ENCODE measurements at regions not wholly inside any gene's neighbourhood (a gene's known extent, or its start where the extent isn't known, plus 50 kb on each side); places are given as distances from the start of the nearest gene placed in this dataset.

DNA sequence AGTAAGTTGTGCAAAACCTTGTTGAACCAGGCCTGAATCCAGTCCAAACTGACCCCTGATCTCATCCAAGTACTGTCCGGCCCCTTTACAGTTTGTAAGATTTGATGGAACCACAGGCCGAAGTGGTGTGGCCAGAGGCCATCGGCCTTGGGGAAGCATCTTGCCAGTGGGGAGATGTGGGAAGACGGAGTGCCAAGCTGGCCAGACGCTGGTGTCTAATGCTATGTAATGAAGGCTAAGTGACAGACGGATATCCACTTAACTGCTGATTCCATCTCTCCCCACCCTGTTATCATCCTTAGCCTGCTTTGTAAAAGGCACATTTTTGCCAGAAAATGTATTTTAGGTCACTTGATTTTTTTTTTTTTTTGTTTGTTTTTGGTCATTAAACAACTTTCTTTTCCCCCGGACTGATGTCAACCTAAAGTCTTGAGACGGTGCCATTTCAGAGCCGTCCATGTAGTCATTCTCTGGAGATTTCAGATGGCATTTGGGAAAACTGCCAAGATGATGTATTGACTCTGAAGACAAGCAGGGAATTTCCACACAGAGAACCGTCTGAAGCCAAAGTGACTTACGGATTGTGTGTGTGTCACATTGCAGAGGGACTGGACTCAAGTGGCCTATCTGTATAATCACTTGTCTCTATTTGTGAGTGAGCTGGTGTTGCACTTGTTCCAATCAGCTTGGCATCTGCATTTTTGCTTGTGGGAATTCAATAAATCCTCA is 86.5 kb upstream of the MANSC4 start:
- Histone ChIP-seq H3K27me3 (replicated peaks; ENCODE audit: control insufficient read depth, insufficient read depth, low read length) (no peaks in the 10 kb centered on the region), H3K36me3 (ENCODE audit: control insufficient read depth, insufficient read depth, low read length) (no peaks in the 10 kb centered on the region), H3K9me3 (no peaks in the 10 kb centered on the region), H3K4me3 (ENCODE audit: low read depth, low read length) (no peak overlapping the region), H3K4me1 (no peaks in the 10 kb centered on the region)
- H3K4me1 Mint-ChIP-seq (ENCODE audit: low read depth, unreplicated experiment): no peaks in the 10 kb centered on the region
- intact Hi-C loops (cut with micrococcal nuclease; ENCODE audit: unreplicated experiment): no loop called here
- no peak for DNase-seq
- H3K4me3 Mint-ChIP-seq (ENCODE audit: unreplicated experiment): no peak overlapping the region
- ChIA-PET POLR2A (no interaction called here), CTCF (interaction anchor here (1.1 kb wide), 1 partner anchor 43 kb away, joined by 4 read pairs; no protein-coding TSS in a partner anchor)
- H3K36me3 Mint-ChIP-seq (ENCODE audit: insufficient read depth, unreplicated experiment): no peaks in the 10 kb centered on the region
- no peaks in the 10 kb centered on the region for H3K9me3 Mint-ChIP-seq (ENCODE audit: unreplicated experiment)
- TF ChIP-seq, protein P1, sequence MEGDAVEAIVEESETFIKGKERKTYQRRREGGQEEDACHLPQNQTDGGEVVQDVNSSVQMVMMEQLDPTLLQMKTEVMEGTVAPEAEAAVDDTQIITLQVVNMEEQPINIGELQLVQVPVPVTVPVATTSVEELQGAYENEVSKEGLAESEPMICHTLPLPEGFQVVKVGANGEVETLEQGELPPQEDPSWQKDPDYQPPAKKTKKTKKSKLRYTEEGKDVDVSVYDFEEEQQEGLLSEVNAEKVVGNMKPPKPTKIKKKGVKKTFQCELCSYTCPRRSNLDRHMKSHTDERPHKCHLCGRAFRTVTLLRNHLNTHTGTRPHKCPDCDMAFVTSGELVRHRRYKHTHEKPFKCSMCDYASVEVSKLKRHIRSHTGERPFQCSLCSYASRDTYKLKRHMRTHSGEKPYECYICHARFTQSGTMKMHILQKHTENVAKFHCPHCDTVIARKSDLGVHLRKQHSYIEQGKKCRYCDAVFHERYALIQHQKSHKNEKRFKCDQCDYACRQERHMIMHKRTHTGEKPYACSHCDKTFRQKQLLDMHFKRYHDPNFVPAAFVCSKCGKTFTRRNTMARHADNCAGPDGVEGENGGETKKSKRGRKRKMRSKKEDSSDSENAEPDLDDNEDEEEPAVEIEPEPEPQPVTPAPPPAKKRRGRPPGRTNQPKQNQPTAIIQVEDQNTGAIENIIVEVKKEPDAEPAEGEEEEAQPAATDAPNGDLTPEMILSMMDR (IDR thresholded peaks at IDR 0.05; ENCODE audit: insufficient read depth in 1 of 2, low read depth in 1 of 2, low read length in 1 of 2, severe bottlenecking in 1 of 2, unreplicated experiment in 1 of 2): no peak
- BruUV-seq (replicated peaks): no TSS peak
- no peaks in the 10 kb centered on the region for H3K27me3 Mint-ChIP-seq (ENCODE audit: insufficient read depth, unreplicated experiment)
- H3K27ac Mint-ChIP-seq (ENCODE audit: unreplicated experiment): no peak overlapping the region

DNA sequence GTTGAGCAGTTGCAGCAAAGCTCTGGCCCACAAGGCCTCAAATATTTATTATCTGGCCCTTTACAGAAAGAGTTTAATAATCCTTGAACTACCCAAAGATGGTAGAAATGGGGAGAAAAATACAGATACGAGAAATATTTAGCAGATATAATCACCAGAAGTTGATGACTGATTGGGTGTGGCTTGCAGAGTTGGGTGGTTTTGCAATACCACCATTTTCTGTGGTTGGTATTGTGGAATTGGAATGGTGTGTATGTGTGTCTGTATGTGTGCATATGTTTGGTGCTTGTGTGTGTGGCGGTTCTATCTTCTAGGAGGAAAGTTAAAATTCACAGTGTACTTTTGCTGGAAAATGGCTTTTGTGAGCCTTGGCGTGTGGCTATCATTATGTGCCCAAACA is 85.4 kb upstream of the MANSC4 start:
- no peaks in the 10 kb centered on the region for H3K27me3 Mint-ChIP-seq (ENCODE audit: insufficient read depth, unreplicated experiment)
- H3K36me3 Mint-ChIP-seq (ENCODE audit: insufficient read depth, unreplicated experiment): no peaks in the 10 kb centered on the region
- Histone ChIP-seq H3K9me3 (no peaks in the 10 kb centered on the region), H3K4me1 (no peaks in the 10 kb centered on the region), H3K36me3 (ENCODE audit: control insufficient read depth, insufficient read depth, low read length) (no peaks in the 10 kb centered on the region), H3K4me3 (ENCODE audit: low read depth, low read length) (no peak overlapping the region), H3K27me3 (replicated peaks; ENCODE audit: control insufficient read depth, insufficient read depth, low read length) (no peaks in the 10 kb centered on the region)
- H3K4me3 Mint-ChIP-seq (ENCODE audit: unreplicated experiment): no peak overlapping the region
- no peak overlapping the region for H3K27ac Mint-ChIP-seq (ENCODE audit: unreplicated experiment)
- DNase-seq: no peak
- ChIA-PET POLR2A (no interaction called here), CTCF (no interaction called here)
- BruUV-seq (replicated peaks): no TSS peak
- H3K4me1 Mint-ChIP-seq (ENCODE audit: low read depth, unreplicated experiment): no peaks in the 10 kb centered on the region
- H3K9me3 Mint-ChIP-seq (ENCODE audit: unreplicated experiment): no peaks in the 10 kb centered on the region
- TF ChIP-seq, protein P1 (IDR thresholded peaks at IDR 0.05; ENCODE audit: insufficient read depth in 1 of 2, low read depth in 1 of 2, low read length in 1 of 2, severe bottlenecking in 1 of 2, unreplicated experiment in 1 of 2): no peak
- intact Hi-C loops (cut with micrococcal nuclease; ENCODE audit: unreplicated experiment): no loop called here

DNA sequence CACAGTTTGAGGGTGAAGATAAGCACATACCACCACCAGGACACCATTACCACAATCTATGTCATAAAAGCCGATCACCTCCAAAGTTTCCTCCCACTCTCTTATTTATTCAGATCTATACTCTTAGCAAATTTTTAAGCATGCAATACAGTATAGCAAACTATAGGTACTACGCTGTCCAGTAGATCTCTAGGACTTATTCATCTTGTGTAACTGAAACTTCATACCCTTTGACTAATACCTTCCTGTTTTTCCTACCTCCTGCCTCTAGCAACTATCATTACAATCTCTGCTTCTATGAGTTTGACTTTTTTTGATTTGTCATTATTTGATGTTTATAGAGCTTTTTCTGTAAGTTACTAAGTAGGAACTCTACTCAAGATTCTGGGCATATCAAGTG is 84.5 kb upstream of the MANSC4 start:
- POLR2A ChIA-PET: interaction anchor here (0.6 kb wide), 1 partner anchor 77 kb away, joined by 3 read pairs; no protein-coding TSS in a partner anchor
- intact Hi-C loops (cut with micrococcal nuclease; ENCODE audit: unreplicated experiment): no loop called here
- H3K27me3 ChIP-seq (replicated peaks; ENCODE audit: control insufficient read depth, insufficient read depth, low read length): no peaks in the 10 kb centered on the region

More for the DNA sequence above, 84.5 kb upstream of the MANSC4 start:
- Histone ChIP-seq H3K9me3 (no peaks in the 10 kb centered on the region), H3K36me3 (ENCODE audit: control insufficient read depth, insufficient read depth, low read length) (no peaks in the 10 kb centered on the region), H3K4me1 (no peaks in the 10 kb centered on the region), H3K4me3 (ENCODE audit: low read depth, low read length) (no peak overlapping the region)
- no peaks in the 10 kb centered on the region for H3K27me3 Mint-ChIP-seq (ENCODE audit: insufficient read depth, unreplicated experiment)
- no TSS peak for BruUV-seq (replicated peaks)
- no peaks in the 10 kb centered on the region for H3K9me3 Mint-ChIP-seq (ENCODE audit: unreplicated experiment)
- no peaks in the 10 kb centered on the region for H3K4me1 Mint-ChIP-seq (ENCODE audit: low read depth, unreplicated experiment)
- TF ChIP-seq, protein P1 (IDR thresholded peaks at IDR 0.05; ENCODE audit: insufficient read depth in 1 of 2, low read depth in 1 of 2, low read length in 1 of 2, severe bottlenecking in 1 of 2, unreplicated experiment in 1 of 2): no peak
- CTCF ChIA-PET: no interaction called here
- no peaks in the 10 kb centered on the region for H3K36me3 Mint-ChIP-seq (ENCODE audit: insufficient read depth, unreplicated experiment)
- no peak overlapping the region for H3K4me3 Mint-ChIP-seq (ENCODE audit: unreplicated experiment)
- DNase-seq: no peak
- H3K27ac Mint-ChIP-seq (ENCODE audit: unreplicated experiment): no peak overlapping the region

Data from Caco-2 (cell line).